ENCODE measurements at regions not wholly inside any gene's neighbourhood (a gene's known extent, or its start where the extent isn't known, plus 50 kb on each side); places are given as distances from the start of the nearest gene placed in this dataset.
"Not testable (repeated sequence)": the region's sequence is repeated elsewhere in the genome, so short reads cannot be mapped to it uniquely, and the experiment has no call there.

DNA sequence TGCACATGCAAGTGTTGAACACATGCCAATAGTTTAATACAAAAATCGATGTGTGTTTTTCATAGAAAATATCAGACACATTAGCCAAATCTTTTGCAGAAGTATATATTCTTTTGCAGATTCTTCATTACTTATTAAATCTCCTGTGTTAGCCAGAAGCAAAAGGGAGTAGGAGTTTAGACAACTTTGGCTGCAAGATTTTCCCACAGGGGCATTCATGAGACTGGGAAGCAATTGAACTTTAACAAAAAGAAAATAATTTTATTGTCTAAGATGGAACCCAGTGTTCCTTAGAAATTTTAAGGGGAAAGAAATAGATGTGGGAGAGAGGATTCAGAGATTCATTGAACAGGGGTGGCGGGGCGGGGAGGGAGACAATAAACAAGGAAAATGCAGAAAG, 1336.0 kb downstream of the GATA3 start:
- TF ChIP-seq, protein P1, sequence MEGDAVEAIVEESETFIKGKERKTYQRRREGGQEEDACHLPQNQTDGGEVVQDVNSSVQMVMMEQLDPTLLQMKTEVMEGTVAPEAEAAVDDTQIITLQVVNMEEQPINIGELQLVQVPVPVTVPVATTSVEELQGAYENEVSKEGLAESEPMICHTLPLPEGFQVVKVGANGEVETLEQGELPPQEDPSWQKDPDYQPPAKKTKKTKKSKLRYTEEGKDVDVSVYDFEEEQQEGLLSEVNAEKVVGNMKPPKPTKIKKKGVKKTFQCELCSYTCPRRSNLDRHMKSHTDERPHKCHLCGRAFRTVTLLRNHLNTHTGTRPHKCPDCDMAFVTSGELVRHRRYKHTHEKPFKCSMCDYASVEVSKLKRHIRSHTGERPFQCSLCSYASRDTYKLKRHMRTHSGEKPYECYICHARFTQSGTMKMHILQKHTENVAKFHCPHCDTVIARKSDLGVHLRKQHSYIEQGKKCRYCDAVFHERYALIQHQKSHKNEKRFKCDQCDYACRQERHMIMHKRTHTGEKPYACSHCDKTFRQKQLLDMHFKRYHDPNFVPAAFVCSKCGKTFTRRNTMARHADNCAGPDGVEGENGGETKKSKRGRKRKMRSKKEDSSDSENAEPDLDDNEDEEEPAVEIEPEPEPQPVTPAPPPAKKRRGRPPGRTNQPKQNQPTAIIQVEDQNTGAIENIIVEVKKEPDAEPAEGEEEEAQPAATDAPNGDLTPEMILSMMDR (optimal IDR thresholded peaks at IDR 0.05 in 1 of 3, IDR thresholded peaks at IDR 0.05 in 1 of 3, conservative IDR thresholded peaks at IDR 0.05 in 1 of 3; ENCODE audit: extremely low read depth in 1 of 3, insufficient read depth in 2 of 3, low read length in 3 of 3) = no peak
- no peak for TF ChIP-seq EZH2 (IDR thresholded peaks at IDR 0.05; ENCODE audit: low read length)
- H3K9ac ChIP-seq (ENCODE audit: control insufficient read depth, extremely low read depth, insufficient read depth, low read length) = no peak overlapping the region
- H4K20me1 ChIP-seq (ENCODE audit: control insufficient read depth, extremely low read depth, insufficient read depth, low read length) = no peaks in the 10 kb centered on the region
- no peak overlapping the region for H3K4me2 ChIP-seq (ENCODE audit: control insufficient read depth, extremely low read depth, insufficient read depth, low read depth, low read length)
- no peaks in the 10 kb centered on the region for H3K4me1 ChIP-seq (ENCODE audit: control insufficient read depth, extremely low read depth, insufficient read depth, low read length)
- DNase-seq (ENCODE audit: low read depth, low spot score) = no peak
- no peaks in the 10 kb centered on the region for H3K9me1 ChIP-seq (ENCODE audit: control insufficient read depth, extremely low read depth, insufficient read depth, low read length)
- no peaks in the 10 kb centered on the region for H3K9me3 ChIP-seq (ENCODE audit: control insufficient read depth, low read depth, low read length)
- H3K36me3 ChIP-seq (ENCODE audit: control insufficient read depth in 2 of 2, extremely low read depth in 1 of 2, insufficient read depth in 2 of 2, low read length in 2 of 2) = no peaks in the 10 kb centered on the region
- no peak overlapping the region for H3K27ac ChIP-seq (ENCODE audit: control insufficient read depth, insufficient read depth, low read length)
- no peak overlapping the region for H2AFZ ChIP-seq (ENCODE audit: control insufficient read depth, low read length)
- no peak overlapping the region for H3K4me3 ChIP-seq (ENCODE audit: control insufficient read depth in 2 of 3, extremely low read depth in 1 of 3, insufficient read depth in 2 of 3, low read depth in 1 of 3, low read length in 3 of 3)
- no peak for FAIRE-seq
- H3K27me3 ChIP-seq (ENCODE audit: control insufficient read depth, extremely low read depth, insufficient read depth, low read length) = no peaks in the 10 kb centered on the region
- H3K79me2 ChIP-seq (ENCODE audit: control insufficient read depth, insufficient read depth, low read length) = no peaks in the 10 kb centered on the region
- dilution Hi-C loops (cut with MboI; ENCODE audit: extremely low pct_ligation_motif_present, low sequenced_read_pairs) = no loop called here

DNA sequence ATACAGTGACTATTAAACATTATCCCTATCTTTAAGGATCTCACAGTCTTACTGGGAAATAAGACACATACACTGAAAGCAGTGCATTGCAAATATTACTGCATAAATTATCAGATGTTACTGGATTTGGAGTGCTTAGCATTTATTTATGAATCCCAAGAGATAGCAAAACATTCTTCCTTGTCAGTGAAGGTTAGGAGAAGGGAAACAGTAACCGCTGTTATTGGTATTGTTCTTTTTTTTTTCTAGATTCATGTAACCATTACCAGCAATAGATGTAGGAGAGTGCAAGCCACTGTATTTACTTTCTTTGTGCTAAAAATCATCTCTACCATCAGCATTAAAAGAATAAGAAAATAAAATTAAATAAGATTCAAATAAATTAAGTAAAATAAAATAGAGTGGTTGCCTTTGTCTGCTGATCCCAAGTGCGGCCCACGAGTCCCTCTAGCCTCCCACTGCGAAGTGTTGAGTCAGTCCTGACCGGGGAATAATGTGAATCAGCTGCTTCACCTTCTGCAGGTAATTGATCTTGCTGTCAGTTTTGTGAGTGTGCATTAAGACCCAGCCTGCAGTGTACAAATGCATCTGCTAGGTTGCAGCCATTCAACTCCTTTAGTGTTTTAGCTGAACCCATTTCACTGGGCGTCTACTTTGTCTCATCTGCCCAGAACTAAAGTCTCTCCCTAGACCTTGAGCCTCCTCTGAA, 1344.9 kb downstream of the GATA3 start:
- no peaks in the 10 kb centered on the region for H3K9me1 ChIP-seq (ENCODE audit: control insufficient read depth, extremely low read depth, insufficient read depth, low read length)
- H3K27me3 ChIP-seq (ENCODE audit: control insufficient read depth, extremely low read depth, insufficient read depth, low read length) = no peaks in the 10 kb centered on the region
- DNase-seq (ENCODE audit: low read depth, low spot score) (no peak), FAIRE-seq (no peak)
- H3K4me1 ChIP-seq (ENCODE audit: control insufficient read depth, extremely low read depth, insufficient read depth, low read length) = no peaks in the 10 kb centered on the region
- H3K9ac ChIP-seq (ENCODE audit: control insufficient read depth, extremely low read depth, insufficient read depth, low read length) = no peak overlapping the region
- H3K9me3 ChIP-seq (ENCODE audit: control insufficient read depth, low read depth, low read length) = no peaks in the 10 kb centered on the region
- no peak for TF ChIP-seq EZH2 (IDR thresholded peaks at IDR 0.05; ENCODE audit: low read length)
- TF ChIP-seq, protein P1 (optimal IDR thresholded peaks at IDR 0.05 in 1 of 3, IDR thresholded peaks at IDR 0.05 in 1 of 3, conservative IDR thresholded peaks at IDR 0.05 in 1 of 3; ENCODE audit: extremely low read depth in 1 of 3, insufficient read depth in 2 of 3, low read length in 3 of 3) = no peak
- H3K79me2 ChIP-seq (ENCODE audit: control insufficient read depth, insufficient read depth, low read length) = no peaks in the 10 kb centered on the region
- no peak overlapping the region for H3K4me3 ChIP-seq (ENCODE audit: control insufficient read depth in 2 of 3, extremely low read depth in 1 of 3, insufficient read depth in 2 of 3, low read depth in 1 of 3, low read length in 3 of 3)
- no peaks in the 10 kb centered on the region for H3K36me3 ChIP-seq (ENCODE audit: control insufficient read depth in 2 of 2, extremely low read depth in 1 of 2, insufficient read depth in 2 of 2, low read length in 2 of 2)
- H2AFZ ChIP-seq (ENCODE audit: control insufficient read depth, low read length) = no peak overlapping the region
- dilution Hi-C loops (cut with MboI; ENCODE audit: extremely low pct_ligation_motif_present, low sequenced_read_pairs) = no loop called here
- H4K20me1 ChIP-seq (ENCODE audit: control insufficient read depth, extremely low read depth, insufficient read depth, low read length) = no peaks in the 10 kb centered on the region
- H3K27ac ChIP-seq (ENCODE audit: control insufficient read depth, insufficient read depth, low read length) = no peak overlapping the region
- no peak overlapping the region for H3K4me2 ChIP-seq (ENCODE audit: control insufficient read depth, extremely low read depth, insufficient read depth, low read depth, low read length)

DNA sequence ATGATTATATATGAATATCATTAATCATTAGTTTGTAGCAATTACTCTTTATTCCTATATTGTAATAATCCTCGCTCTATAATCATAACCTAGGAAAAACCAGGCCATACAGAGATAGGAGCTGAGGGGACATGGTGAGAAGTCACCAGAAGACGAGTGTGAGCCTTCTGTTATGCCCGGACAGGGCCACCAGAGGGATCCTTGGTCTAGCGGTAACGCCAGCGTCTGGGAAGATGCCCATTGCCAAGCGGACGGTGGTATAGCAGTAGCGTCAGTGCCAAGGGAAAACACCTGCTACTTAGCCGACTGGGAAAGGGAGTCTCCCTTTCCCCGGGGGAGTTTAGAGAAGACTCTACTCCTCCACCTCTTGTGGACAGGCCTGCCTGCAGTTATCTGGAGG, 1347.6 kb downstream of the GATA3 start:
- H3K9me3 ChIP-seq (ENCODE audit: control insufficient read depth, low read depth, low read length); H3K27me3 ChIP-seq (ENCODE audit: control insufficient read depth, extremely low read depth, insufficient read depth, low read length); dilution Hi-C loops (cut with MboI; ENCODE audit: extremely low pct_ligation_motif_present, low sequenced_read_pairs); DNase-seq (ENCODE audit: low read depth, low spot score); H2AFZ ChIP-seq (ENCODE audit: control insufficient read depth, low read length); H3K4me1 ChIP-seq (ENCODE audit: control insufficient read depth, extremely low read depth, insufficient read depth, low read length); H3K4me3 ChIP-seq (ENCODE audit: control insufficient read depth in 2 of 3, extremely low read depth in 1 of 3, insufficient read depth in 2 of 3, low read depth in 1 of 3, low read length in 3 of 3); FAIRE-seq; H3K9ac ChIP-seq (ENCODE audit: control insufficient read depth, extremely low read depth, insufficient read depth, low read length); H3K27ac ChIP-seq (ENCODE audit: control insufficient read depth, insufficient read depth, low read length); H3K79me2 ChIP-seq (ENCODE audit: control insufficient read depth, insufficient read depth, low read length); H4K20me1 ChIP-seq (ENCODE audit: control insufficient read depth, extremely low read depth, insufficient read depth, low read length); H3K4me2 ChIP-seq (ENCODE audit: control insufficient read depth, extremely low read depth, insufficient read depth, low read depth, low read length); H3K9me1 ChIP-seq (ENCODE audit: control insufficient read depth, extremely low read depth, insufficient read depth, low read length); H3K36me3 ChIP-seq (ENCODE audit: control insufficient read depth in 2 of 2, extremely low read depth in 1 of 2, insufficient read depth in 2 of 2, low read length in 2 of 2): not testable (repeated sequence)
